ENCODE measurements at regions not wholly inside any gene's neighbourhood (a gene's known extent, or its start where the extent isn't known, plus 50 kb on each side); places are given as distances from the start of the nearest gene placed in this dataset.

GRCh38 chr15:36090286-36090946 is 489.0 kb upstream of the CDIN1 start:
- H3K4me1 ChIP-seq (ENCODE audit: control insufficient read depth, insufficient read depth, low read length) = peaks cover 10% of the 10 kb centered on the region
- H3K9me3 ChIP-seq (ENCODE audit: control insufficient read depth, insufficient read depth, low read length) = no peaks in the 10 kb centered on the region
- no peak overlapping the region for H3K9ac ChIP-seq (ENCODE audit: low read depth, low read length)
- H3K27me3 ChIP-seq (ENCODE audit: control insufficient read depth, insufficient read depth, low read length) = no peaks in the 10 kb centered on the region
- no peaks in the 10 kb centered on the region for H3K36me3 ChIP-seq (ENCODE audit: control insufficient read depth, insufficient read depth, low read length)
- no peak overlapping the region for H3K4me3 ChIP-seq (ENCODE audit: low read depth, low read length)

GRCh38 chr15:36106640-36107335 is 472.6 kb upstream of the CDIN1 start:
- no peaks in the 10 kb centered on the region for H3K9me3 ChIP-seq (ENCODE audit: control insufficient read depth, insufficient read depth, low read length)
- no peaks in the 10 kb centered on the region for H3K27me3 ChIP-seq (ENCODE audit: control insufficient read depth, insufficient read depth, low read length)
- no peaks in the 10 kb centered on the region for H3K36me3 ChIP-seq (ENCODE audit: control insufficient read depth, insufficient read depth, low read length)
- no peaks in the 10 kb centered on the region for H3K4me1 ChIP-seq (ENCODE audit: control insufficient read depth, insufficient read depth, low read length)
- H3K9ac ChIP-seq (ENCODE audit: low read depth, low read length) = no peak overlapping the region
- H3K4me3 ChIP-seq (ENCODE audit: low read depth, low read length) = no peak overlapping the region

- H3K9ac ChIP-seq (ENCODE audit: low read depth, low read length) = no peak overlapping the region
- no peak overlapping the region for H3K4me3 ChIP-seq (ENCODE audit: low read depth, low read length)
- H3K4me1 ChIP-seq (ENCODE audit: control insufficient read depth, insufficient read depth, low read length) = no peaks in the 10 kb centered on the region
- H3K36me3 ChIP-seq (ENCODE audit: control insufficient read depth, insufficient read depth, low read length) = no peaks in the 10 kb centered on the region
- H3K27me3 ChIP-seq (ENCODE audit: control insufficient read depth, insufficient read depth, low read length) = no peaks in the 10 kb centered on the region
- H3K9me3 ChIP-seq (ENCODE audit: control insufficient read depth, insufficient read depth, low read length) = no peaks in the 10 kb centered on the region
Observed at GRCh38 chr15:36108541-36108940, 470.9 kb upstream of the CDIN1 start.

GRCh38 chr15:36109943-36110658 is 469.3 kb upstream of the CDIN1 start:
- Histone ChIP-seq H3K4me1 (ENCODE audit: control insufficient read depth, insufficient read depth, low read length) (no peaks in the 10 kb centered on the region), H3K9me3 (ENCODE audit: control insufficient read depth, insufficient read depth, low read length) (no peaks in the 10 kb centered on the region), H3K4me3 (ENCODE audit: low read depth, low read length) (no peak overlapping the region), H3K27me3 (ENCODE audit: control insufficient read depth, insufficient read depth, low read length) (no peaks in the 10 kb centered on the region), H3K9ac (ENCODE audit: low read depth, low read length) (no peak overlapping the region), H3K36me3 (ENCODE audit: control insufficient read depth, insufficient read depth, low read length) (no peaks in the 10 kb centered on the region)

GRCh38 chr15:36110659-36110993 is 468.8 kb upstream of the CDIN1 start:
- H3K4me1 ChIP-seq (ENCODE audit: control insufficient read depth, insufficient read depth, low read length) = no peaks in the 10 kb centered on the region
- no peaks in the 10 kb centered on the region for H3K27me3 ChIP-seq (ENCODE audit: control insufficient read depth, insufficient read depth, low read length)
- H3K9me3 ChIP-seq (ENCODE audit: control insufficient read depth, insufficient read depth, low read length) = no peaks in the 10 kb centered on the region
- no peak overlapping the region for H3K4me3 ChIP-seq (ENCODE audit: low read depth, low read length)
- H3K9ac ChIP-seq (ENCODE audit: low read depth, low read length) = no peak overlapping the region
- no peaks in the 10 kb centered on the region for H3K36me3 ChIP-seq (ENCODE audit: control insufficient read depth, insufficient read depth, low read length)

- Histone ChIP-seq H3K4me3 (ENCODE audit: low read depth, low read length) (no peak overlapping the region), H3K4me1 (ENCODE audit: control insufficient read depth, insufficient read depth, low read length) (no peaks in the 10 kb centered on the region), H3K36me3 (ENCODE audit: control insufficient read depth, insufficient read depth, low read length) (no peaks in the 10 kb centered on the region), H3K9me3 (ENCODE audit: control insufficient read depth, insufficient read depth, low read length) (no peaks in the 10 kb centered on the region), H3K9ac (ENCODE audit: low read depth, low read length) (no peak overlapping the region), H3K27me3 (ENCODE audit: control insufficient read depth, insufficient read depth, low read length) (no peaks in the 10 kb centered on the region)
Observed at GRCh38 chr15:36117296-36117787, 462.1 kb upstream of the CDIN1 start.

GRCh38 chr15:36126194-36126593 is 453.2 kb upstream of the CDIN1 start:
- no peaks in the 10 kb centered on the region for H3K9me3 ChIP-seq (ENCODE audit: control insufficient read depth, insufficient read depth, low read length)
- H3K4me1 ChIP-seq (ENCODE audit: control insufficient read depth, insufficient read depth, low read length) = no peaks in the 10 kb centered on the region
- no peak overlapping the region for H3K9ac ChIP-seq (ENCODE audit: low read depth, low read length)
- no peaks in the 10 kb centered on the region for H3K36me3 ChIP-seq (ENCODE audit: control insufficient read depth, insufficient read depth, low read length)
- H3K4me3 ChIP-seq (ENCODE audit: low read depth, low read length) = no peak overlapping the region
- H3K27me3 ChIP-seq (ENCODE audit: control insufficient read depth, insufficient read depth, low read length) = no peaks in the 10 kb centered on the region

GRCh38 chr15:36130641-36131310 is 448.6 kb upstream of the CDIN1 start:
- H3K9me3 ChIP-seq (ENCODE audit: control insufficient read depth, insufficient read depth, low read length) = no peaks in the 10 kb centered on the region
- no peak overlapping the region for H3K4me3 ChIP-seq (ENCODE audit: low read depth, low read length)
- H3K36me3 ChIP-seq (ENCODE audit: control insufficient read depth, insufficient read depth, low read length) = no peaks in the 10 kb centered on the region
- no peaks in the 10 kb centered on the region for H3K27me3 ChIP-seq (ENCODE audit: control insufficient read depth, insufficient read depth, low read length)
- H3K9ac ChIP-seq (ENCODE audit: low read depth, low read length) = no peak overlapping the region
- no peaks in the 10 kb centered on the region for H3K4me1 ChIP-seq (ENCODE audit: control insufficient read depth, insufficient read depth, low read length)

GRCh38 chr15:36133742-36134141 is 445.7 kb upstream of the CDIN1 start:
- Histone ChIP-seq H3K9me3 (ENCODE audit: control insufficient read depth, insufficient read depth, low read length) (no peaks in the 10 kb centered on the region), H3K9ac (ENCODE audit: low read depth, low read length) (no peak overlapping the region), H3K36me3 (ENCODE audit: control insufficient read depth, insufficient read depth, low read length) (no peaks in the 10 kb centered on the region), H3K27me3 (ENCODE audit: control insufficient read depth, insufficient read depth, low read length) (no peaks in the 10 kb centered on the region), H3K4me3 (ENCODE audit: low read depth, low read length) (no peak overlapping the region), H3K4me1 (ENCODE audit: control insufficient read depth, insufficient read depth, low read length) (no peaks in the 10 kb centered on the region)

GRCh38 chr15:36136049-36136448 is 443.4 kb upstream of the CDIN1 start:
- H3K36me3 ChIP-seq (ENCODE audit: control insufficient read depth, insufficient read depth, low read length) = no peaks in the 10 kb centered on the region
- no peaks in the 10 kb centered on the region for H3K27me3 ChIP-seq (ENCODE audit: control insufficient read depth, insufficient read depth, low read length)
- H3K9me3 ChIP-seq (ENCODE audit: control insufficient read depth, insufficient read depth, low read length) = no peaks in the 10 kb centered on the region
- H3K9ac ChIP-seq (ENCODE audit: low read depth, low read length) = no peak overlapping the region
- no peaks in the 10 kb centered on the region for H3K4me1 ChIP-seq (ENCODE audit: control insufficient read depth, insufficient read depth, low read length)
- no peak overlapping the region for H3K4me3 ChIP-seq (ENCODE audit: low read depth, low read length)

GRCh38 chr15:36152936-36153335 is 426.5 kb upstream of the CDIN1 start:
- no peaks in the 10 kb centered on the region for H3K36me3 ChIP-seq (ENCODE audit: control insufficient read depth, insufficient read depth, low read length)
- H3K27me3 ChIP-seq (ENCODE audit: control insufficient read depth, insufficient read depth, low read length) = no peaks in the 10 kb centered on the region
- H3K4me1 ChIP-seq (ENCODE audit: control insufficient read depth, insufficient read depth, low read length) = no peaks in the 10 kb centered on the region
- H3K4me3 ChIP-seq (ENCODE audit: low read depth, low read length) = no peak overlapping the region
- no peaks in the 10 kb centered on the region for H3K9me3 ChIP-seq (ENCODE audit: control insufficient read depth, insufficient read depth, low read length)
- H3K9ac ChIP-seq (ENCODE audit: low read depth, low read length) = no peak overlapping the region
